ENCODE measurements at regions not wholly inside any gene's neighbourhood (a gene's known extent, or its start where the extent isn't known, plus 50 kb on each side); places are given as distances from the start of the nearest gene placed in this dataset.
"Not testable (repeated sequence)": the region's sequence is repeated elsewhere in the genome, so short reads cannot be mapped to it uniquely, and the experiment has no call there.

- TF ChIP-seq CTCF, POLR2A (IDR thresholded peaks at IDR 0.05): not testable (repeated sequence)
These were observed 152.4 kb upstream of the KCNQ5 start for GRCh38 chr6:72469406-72469983.

All from thyroid gland (tissue), 4 donors.